Hematopoietic multipotent progenitor cell treated with erythropoietin and hydrocortisone succinate and interleukin-3 and kit ligand, for 15 days (in vitro differentiated cells): ENCODE measurements at regions not wholly inside any gene's neighbourhood (a gene's known extent, or its start where the extent isn't known, plus 50 kb on each side); places are given as distances from the start of the nearest gene placed in this dataset.

Experiments used
- DNase-seq: peaks from one replicate; pipeline ENCODE4 v3.0.0-alpha.2; 2015; ENCODE audit warnings: low spot score

DNA sequence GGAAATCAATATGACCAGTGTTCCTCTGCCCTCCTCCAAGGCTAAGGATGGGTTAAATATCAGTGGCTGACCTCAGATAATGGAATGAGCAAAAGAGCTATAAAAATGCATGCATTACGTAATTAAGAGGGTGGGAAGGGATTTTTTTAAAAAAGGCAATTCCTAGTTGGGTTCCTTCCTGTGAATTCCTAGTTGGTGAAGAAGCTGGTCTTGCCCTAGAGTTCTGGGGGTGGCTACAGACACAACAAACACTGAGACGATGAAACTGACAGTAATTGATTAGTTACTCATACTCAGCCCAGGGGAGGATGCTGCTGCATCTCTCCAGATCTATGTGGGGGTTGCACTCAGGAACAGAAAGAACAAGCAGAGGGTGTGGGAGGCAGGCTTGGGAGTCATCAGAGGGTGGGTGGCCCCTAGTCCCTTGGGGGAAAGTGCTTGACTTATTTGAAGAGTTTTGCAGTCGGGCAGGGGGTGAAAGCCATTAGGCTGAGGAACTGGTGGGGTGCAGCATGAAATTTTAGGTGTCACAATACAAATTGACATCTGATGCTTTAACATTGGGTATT, 662.0 kb upstream of the FRG1 start:
- no peak for DNase-seq

- no peak for DNase-seq
These were observed 661.5 kb upstream of the FRG1 start for GRCh38 chr4:189279188-189279587.

DNA sequence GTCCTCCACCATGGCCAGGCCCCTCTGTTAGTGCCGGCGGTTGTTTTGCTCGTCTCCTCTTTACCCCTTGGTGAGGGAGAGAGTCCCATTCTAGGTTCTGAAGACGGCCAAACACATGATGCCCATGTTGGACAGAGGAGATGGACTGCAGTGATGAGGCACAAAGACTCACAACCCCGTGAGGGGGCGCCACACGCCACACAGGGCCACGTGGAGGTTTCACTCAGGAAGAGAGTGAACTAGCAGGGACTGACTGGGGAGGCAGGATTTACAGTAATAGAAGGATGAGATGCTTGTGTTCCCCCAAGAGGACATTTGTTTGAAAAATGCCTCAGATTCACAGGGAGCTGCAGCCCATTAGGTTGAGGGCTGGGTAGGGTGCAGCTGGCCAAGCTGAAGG, 655.3 kb upstream of the FRG1 start:
- no peak for DNase-seq

DNA sequence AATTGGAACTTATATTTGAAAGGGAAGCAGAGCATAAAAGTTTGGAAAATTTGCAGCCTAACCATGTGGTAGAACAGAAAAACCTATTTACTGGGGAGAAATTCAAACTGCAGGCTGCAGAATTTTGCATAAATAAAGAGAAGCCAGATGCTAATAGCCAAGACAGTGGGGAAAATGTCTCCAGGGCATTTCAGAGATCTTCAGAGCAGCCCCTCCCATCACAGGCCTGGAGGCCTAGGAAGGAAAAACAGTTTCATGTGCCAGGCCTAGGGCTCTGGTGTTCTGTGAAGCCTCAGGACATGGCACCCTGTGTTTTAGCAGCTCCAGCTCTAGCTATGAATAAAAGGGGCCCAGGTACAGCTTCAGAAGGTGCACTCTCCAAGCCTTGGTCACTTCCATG, 648.7 kb upstream of the FRG1 start:
- DNase-seq = no peak

GRCh38 chr4:189293459-189293858, 647.2 kb upstream of the FRG1 start:
- DNase-seq = no peak

DNA sequence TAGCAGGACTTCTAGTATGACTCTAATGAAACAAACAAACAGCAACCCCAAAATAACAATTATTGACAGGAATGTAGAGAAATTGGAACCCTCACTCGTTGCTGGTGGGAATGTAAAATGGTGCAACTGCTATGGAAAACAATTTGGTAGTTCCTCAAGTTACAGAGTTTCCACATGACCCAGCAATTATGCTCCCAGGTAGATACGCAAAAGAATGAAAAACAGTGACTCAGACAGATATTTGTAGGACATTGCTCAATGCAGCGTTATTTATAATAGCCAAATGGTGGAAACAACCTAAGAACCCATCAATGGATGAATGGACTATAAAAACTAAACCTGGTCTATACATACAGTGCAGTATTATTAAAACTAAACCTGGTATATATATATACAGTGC, 646.1 kb upstream of the FRG1 start:
- DNase-seq = no peak

GRCh38 chr4:189299706-189300105, 641.0 kb upstream of the FRG1 start:
- DNase-seq = no peak

GRCh38 chr4:189301692-189302091, 639.0 kb upstream of the FRG1 start:
- no peak for DNase-seq

DNA sequence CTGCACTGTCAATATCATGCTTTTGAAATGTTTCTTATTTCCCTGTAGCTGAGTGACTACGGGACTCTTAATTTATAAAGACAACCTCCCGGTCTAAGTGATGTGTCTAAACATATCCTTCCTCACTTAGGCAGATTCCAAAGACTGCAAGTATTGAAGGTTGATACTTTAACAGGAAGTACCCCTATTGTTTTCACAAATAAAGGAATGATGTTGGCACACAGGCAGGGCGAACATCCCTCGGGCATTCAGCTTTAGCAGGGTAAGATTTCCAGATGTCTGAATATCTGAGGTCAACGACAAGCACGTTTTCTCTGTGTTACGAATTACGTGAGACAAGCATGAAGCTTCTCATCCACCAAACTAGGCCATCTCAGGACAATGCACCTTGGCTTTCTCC, 638.0 kb upstream of the FRG1 start:
- no peak for DNase-seq

GRCh38 chr4:189304167-189304566, 636.5 kb upstream of the FRG1 start:
- no peak for DNase-seq

GRCh38 chr4:189304809-189305208, 635.9 kb upstream of the FRG1 start:
- no peak for DNase-seq

DNA sequence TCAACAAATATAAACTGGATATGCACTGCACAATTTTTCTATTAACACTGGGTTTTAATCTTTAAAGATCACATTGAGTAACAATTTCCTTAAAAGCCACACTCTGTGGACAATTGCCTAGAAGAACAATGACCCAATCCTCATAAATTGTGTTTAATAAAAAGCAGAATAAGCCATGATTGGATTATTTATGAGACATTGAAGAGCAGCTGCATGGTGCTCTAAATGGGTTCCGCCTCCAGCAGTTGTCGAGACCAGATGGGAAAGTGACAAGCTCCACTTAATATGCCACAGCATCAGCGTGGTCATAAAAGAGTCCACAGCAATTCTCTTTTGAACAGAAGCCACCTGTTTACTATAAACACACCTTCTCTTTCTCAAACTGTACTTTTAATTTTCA, 635.2 kb upstream of the FRG1 start:
- no peak for DNase-seq

GRCh38 chr4:189311251-189311650, 629.4 kb upstream of the FRG1 start:
- DNase-seq = no peak

DNA sequence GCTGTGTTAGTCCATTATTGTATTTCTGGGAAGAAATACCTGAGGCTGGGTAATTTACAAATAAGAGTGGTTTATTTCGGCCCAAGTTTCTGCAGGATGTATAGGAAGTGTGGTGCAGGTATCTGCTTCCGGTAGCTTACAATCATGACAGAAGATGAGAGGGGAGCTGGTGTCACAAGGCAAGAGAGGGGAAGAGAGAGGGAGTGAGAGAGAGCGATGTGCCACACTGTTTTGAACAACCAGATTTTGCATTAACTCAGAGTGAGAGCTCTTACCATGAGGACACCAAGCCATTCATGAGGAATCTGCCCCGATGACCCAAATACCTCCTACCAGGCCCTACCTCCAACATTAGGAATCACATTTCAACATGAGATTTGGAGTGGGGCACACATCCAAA, 627.6 kb upstream of the FRG1 start:
- DNase-seq = no peak

DNA sequence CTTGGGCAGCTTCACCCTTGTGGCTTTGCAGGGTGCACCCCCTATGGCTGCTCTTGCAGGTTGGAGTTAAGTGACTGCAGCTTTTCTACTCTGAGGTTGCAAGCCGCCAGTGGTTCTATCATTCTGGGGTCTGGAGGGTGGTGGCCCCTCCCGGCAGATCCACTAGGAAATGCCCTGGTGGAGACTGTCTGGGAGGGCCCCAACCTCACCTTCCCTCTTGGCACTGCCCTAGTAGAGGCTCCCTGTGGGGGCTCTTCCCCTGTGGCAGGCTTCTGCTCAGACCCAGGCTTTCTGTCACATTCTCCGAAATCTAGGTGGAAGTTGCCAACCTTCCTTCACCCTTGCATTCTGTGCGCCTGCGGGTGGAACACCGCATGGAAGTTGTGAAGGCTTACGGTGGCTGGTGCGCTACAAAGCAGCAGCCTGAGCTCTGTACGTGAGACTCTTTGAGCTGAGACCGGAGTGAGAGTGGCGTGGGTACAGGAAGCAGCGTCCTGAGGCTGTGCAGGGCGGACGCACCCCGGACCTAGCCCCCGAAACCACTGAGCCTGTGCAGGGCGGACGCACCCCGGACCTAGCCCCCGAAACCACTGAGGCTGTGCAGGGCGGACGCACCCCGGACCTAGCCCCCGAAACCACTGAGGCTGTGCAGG, 626.7 kb upstream of the FRG1 start:
- no peak for DNase-seq

DNA sequence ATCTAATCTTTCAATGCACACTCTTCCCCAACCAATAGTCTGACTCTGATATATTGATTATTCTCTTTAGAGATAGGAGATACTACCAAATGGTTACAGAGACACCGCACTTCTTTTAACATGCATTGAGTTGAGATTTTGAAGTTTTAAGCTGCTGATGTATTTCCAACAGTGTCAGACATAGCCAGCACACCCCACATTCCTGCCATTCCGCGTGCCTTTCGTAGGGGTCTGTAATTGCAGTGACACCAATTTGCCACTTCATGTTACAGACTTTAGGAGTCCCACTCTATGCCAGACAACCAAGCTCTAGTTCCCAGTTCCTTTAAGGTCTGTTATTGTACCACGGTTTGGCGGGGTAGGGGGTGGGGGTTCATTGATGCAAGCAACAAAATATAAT, 618.2 kb upstream of the FRG1 start:
- DNase-seq = no peak

GRCh38 chr4:189341881-189342280, 598.8 kb upstream of the FRG1 start:
- no peak for DNase-seq

GRCh38 chr4:189355590-189355989, 585.1 kb upstream of the FRG1 start:
- no peak for DNase-seq

DNA sequence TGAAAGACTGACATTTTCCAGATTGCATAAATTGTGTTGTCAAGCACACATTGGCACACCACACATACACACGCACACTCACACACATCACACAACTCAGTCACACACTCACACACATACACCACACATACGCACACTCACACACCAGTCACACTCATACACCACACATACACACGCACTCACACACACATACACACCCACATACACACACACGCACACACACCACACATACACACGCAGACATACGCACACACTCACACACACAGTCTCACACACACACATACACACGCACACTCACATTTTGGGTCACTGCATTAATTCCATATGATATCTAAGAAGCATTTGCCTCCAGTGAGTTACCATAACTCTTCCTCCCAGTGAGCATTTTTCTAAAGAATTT, 578.3 kb upstream of the FRG1 start:
- no peak for DNase-seq

DNA sequence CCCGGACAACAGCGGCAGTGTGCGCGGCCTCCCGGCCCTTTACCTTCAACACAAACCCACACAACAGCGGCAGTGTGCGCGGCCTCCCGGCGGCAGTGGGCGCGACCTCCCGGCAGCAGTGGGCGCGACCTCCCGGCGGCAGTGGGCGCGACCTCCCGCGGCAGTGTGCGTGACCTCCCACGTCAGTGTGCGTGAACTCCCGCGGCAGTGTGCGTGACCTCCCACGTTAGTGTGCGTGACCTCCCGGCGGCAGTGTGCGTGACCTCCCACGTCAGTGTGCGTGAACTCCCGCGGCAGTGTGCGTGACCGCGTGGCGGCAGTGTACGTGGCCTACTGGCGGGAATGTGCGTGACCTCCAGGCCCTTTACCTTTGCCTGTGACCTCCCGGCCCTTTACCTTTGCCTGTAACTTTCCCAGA, 576.6 kb upstream of the FRG1 start:
- no peak for DNase-seq

DNA sequence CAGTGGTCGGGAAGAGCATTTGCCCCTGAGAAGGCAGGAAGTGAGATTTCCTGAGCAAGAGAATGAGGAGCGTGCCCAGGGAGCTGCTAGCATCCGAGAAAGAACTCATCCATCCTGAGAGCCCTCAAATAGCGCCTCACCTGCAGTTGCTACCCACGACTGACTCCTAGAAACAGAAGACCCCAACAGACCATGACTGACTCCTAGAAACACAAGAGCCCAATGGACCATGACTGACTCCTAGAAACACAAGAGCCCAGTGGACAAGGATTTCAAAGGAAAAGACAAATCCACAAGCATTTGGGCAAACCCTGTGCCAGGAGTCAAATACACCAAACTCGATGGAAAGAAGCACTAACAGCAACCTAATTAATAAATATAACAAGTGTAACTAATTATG, 575.2 kb upstream of the FRG1 start:
- DNase-seq = no peak

DNA sequence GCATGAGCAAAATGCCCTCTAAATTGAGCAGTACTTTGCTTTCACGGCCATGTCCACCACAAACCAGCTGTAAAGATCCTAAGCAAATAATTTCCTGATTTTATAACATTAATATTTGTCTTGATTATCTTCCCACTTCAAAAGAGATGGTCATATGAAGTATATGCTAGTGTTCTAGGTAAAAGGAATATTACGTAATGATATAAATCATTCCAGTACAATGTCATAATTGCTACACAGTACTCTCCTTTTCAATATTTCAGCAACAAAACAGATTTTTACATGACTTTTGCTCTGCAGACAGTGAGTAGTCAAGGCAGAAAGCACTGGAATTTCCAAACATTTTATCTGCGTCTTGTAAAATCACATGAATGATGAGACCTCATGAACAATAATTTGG, 572.8 kb upstream of the FRG1 start:
- no peak for DNase-seq

DNA sequence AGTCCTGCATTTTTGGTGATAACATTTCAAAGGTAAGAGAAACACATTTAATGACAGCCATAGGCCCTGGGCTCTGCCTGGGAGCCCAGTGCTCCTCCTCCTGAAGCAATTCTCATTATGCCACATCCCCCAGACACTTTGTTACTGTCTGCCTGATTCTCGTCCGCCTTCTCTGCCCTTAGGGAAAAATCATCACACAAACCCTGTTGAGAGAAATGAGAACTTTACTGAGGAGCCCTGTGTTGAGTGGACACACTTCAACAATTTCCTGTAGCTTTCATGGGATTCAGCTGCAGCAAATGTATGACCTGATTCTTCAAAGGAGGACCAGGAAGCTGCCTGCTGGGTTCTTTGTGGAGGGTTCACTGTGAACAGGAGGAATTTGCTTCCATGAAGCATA, 566.5 kb upstream of the FRG1 start:
- DNase-seq = no peak

GRCh38 chr4:189376901-189377300, 563.8 kb upstream of the FRG1 start:
- DNase-seq = no peak

GRCh38 chr4:189377569-189377968, 563.1 kb upstream of the FRG1 start:
- DNase-seq = no peak
